ENCODE measurements at regions not wholly inside any gene's neighbourhood (a gene's known extent, or its start where the extent isn't known, plus 50 kb on each side); places are given as distances from the start of the nearest gene placed in this dataset.
"Not testable (repeated sequence)": the region's sequence is repeated elsewhere in the genome, so short reads cannot be mapped to it uniquely, and the experiment has no call there.

DNA sequence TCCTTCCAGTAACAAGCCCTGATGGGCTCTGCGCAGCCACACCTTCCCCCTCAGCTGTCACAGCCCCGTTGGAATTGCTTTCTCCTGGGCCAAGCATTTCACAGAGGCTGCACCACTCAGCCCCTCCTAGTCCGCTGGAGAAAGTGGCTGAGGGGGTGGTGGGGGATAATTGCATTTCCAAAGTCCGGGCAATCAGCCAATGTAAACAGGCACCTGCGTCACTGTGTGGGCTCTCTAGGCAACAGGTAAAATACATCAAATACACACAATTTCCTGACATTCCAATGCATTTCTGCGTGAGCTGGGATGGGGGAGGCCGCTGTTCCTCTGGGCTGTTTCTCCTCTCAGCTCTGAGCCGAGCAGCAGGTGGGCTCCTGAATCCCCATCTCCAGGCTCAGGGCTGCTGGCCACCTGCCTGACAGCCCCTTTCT lies 281.1 kb downstream of the ADGRD1 start:
- not testable (repeated sequence) for H3K36me3 ChIP-seq (ENCODE audit: control insufficient read depth, insufficient read depth, low read length); H3K9me3 ChIP-seq (ENCODE audit: control insufficient read depth, insufficient read depth, low read length); H3K27me3 ChIP-seq (ENCODE audit: control insufficient read depth, insufficient read depth, low read length); H3K27ac ChIP-seq (ENCODE audit: low read depth, low read length); DNase-seq (ENCODE audit: low read depth in 4 of 6, low spot score in 6 of 6); H3K4me3 ChIP-seq (ENCODE audit: low read depth, low read length)
- WGBS (ENCODE audit: insufficient coverage) = no CpG with 5 or more reads among the region's 8 CpGs
- H3K4me1 ChIP-seq (ENCODE audit: control insufficient read depth, insufficient read depth, low read length) = peaks cover 15% of the 10 kb centered on the region

DNA sequence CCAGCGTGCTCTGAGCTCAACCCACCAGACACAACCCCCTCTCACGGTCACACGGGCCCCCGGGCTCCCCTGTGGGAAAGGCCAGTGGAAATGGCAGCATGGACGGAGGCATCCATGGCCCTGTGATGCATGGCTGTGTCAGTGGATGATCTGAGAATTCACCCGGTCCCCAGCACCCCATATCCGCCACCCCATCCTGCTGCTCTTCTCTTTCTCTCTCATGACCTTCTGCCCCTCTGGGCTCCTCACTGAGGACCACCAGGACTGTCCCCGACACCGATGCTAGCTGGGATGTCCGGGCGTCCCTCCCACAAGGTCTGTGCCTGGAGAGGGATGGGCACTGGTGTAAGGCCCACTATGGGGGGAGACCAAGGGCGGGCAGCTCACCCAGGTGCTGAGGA lies 282.2 kb downstream of the ADGRD1 start:
- H3K36me3 ChIP-seq (ENCODE audit: control insufficient read depth, insufficient read depth, low read length) = no peaks in the 10 kb centered on the region
- no peaks in the 10 kb centered on the region for H3K9me3 ChIP-seq (ENCODE audit: control insufficient read depth, insufficient read depth, low read length)
- no peak overlapping the region for H3K27ac ChIP-seq (ENCODE audit: low read depth, low read length)
- no peak for DNase-seq (ENCODE audit: low read depth in 4 of 6, low spot score in 6 of 6)
- H3K27me3 ChIP-seq (ENCODE audit: control insufficient read depth, insufficient read depth, low read length) = no peaks in the 10 kb centered on the region
- H3K4me1 ChIP-seq (ENCODE audit: control insufficient read depth, insufficient read depth, low read length) = peaks cover 13% of the 10 kb centered on the region
- no peak overlapping the region for H3K4me3 ChIP-seq (ENCODE audit: low read depth, low read length)
- 88% methylated on average over 4 of the region's 12 CpGs for WGBS (ENCODE audit: insufficient coverage)

DNA sequence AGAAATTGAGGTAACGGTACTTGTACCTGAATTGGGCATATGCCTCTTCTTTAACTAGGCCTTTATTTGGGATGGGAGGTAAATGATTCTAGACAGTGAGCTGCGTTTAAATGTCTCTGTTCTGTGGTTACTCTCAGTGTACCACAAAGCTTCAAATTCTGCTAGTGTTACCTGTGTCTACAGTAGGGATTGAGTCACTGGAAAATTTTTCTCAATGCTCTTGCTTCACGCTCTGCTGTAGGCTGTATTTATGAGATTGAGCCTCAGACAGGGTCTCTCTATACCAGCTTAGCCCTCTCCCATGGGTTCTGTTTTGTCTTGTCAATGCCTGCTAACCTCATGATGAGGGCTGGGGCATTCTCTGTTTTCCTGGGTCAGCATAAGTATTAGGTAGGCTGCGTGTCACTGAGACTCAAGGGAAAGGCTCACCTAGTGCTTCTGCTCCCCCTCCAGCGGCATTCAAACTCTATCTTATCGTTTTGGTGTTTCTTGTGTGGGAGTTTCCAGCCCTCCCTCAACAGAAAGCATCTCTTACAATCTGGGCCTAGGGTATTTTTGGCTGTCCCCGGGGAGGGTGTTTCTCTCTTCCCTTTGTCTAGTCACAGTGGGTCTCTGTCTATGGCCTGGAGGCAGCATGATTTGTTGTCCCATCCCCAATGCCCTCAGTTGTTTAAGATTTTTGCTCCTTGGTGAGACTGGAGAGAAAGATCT lies 285.8 kb downstream of the ADGRD1 start:
- no peaks in the 10 kb centered on the region for H3K27me3 ChIP-seq (ENCODE audit: control insufficient read depth, insufficient read depth, low read length)
- H3K9me3 ChIP-seq (ENCODE audit: control insufficient read depth, insufficient read depth, low read length) = no peaks in the 10 kb centered on the region
- H3K36me3 ChIP-seq (ENCODE audit: control insufficient read depth, insufficient read depth, low read length) = no peaks in the 10 kb centered on the region
- peak in 1 of 6 donors; percentile 13 for DNase-seq (ENCODE audit: low read depth in 4 of 6, low spot score in 6 of 6)
- 100% methylated on average over 3 of the region's 7 CpGs for WGBS (ENCODE audit: insufficient coverage)
- no peak overlapping the region for H3K27ac ChIP-seq (ENCODE audit: low read depth, low read length)
- peaks cover 8% of the 10 kb centered on the region for H3K4me1 ChIP-seq (ENCODE audit: control insufficient read depth, insufficient read depth, low read length)
- H3K4me3 ChIP-seq (ENCODE audit: low read depth, low read length) = no peak overlapping the region

DNA sequence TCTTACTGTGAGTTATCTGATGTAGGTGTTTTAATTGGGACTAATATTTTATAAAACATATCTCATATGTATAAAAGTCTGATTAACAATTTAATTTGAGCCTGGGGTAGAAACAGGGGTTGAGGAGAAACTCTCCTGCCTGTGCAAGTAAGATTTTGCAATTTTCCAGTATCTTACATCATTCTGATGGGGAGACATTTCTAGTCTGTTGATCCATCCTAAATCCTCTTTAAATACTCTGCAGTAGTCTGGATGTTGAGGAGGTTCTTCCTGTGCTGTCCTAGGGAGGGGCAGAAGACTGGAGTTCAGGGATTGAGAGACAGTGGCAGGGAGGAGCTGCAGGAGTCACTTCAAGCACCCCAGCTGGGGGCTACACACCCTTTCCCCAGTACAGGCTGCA lies 287.8 kb downstream of the ADGRD1 start:
- no peaks in the 10 kb centered on the region for H3K27me3 ChIP-seq (ENCODE audit: control insufficient read depth, insufficient read depth, low read length)
- H3K4me3 ChIP-seq (ENCODE audit: low read depth, low read length) = no peak overlapping the region
- no peaks in the 10 kb centered on the region for H3K9me3 ChIP-seq (ENCODE audit: control insufficient read depth, insufficient read depth, low read length)
- no peaks in the 10 kb centered on the region for H3K36me3 ChIP-seq (ENCODE audit: control insufficient read depth, insufficient read depth, low read length)
- H3K27ac ChIP-seq (ENCODE audit: low read depth, low read length) = no peak overlapping the region
- no peaks in the 10 kb centered on the region for H3K4me1 ChIP-seq (ENCODE audit: control insufficient read depth, insufficient read depth, low read length)
- no peak for DNase-seq (ENCODE audit: low read depth in 4 of 6, low spot score in 6 of 6)

GRCh38 chr12:131242741-131243496 lies 289.2 kb downstream of the ADGRD1 start:
- Histone ChIP-seq H3K4me1 (ENCODE audit: control insufficient read depth, insufficient read depth, low read length) (peaks cover 4% of the 10 kb centered on the region), H3K27ac (ENCODE audit: low read depth, low read length) (no peak overlapping the region), H3K27me3 (ENCODE audit: control insufficient read depth, insufficient read depth, low read length) (no peaks in the 10 kb centered on the region), H3K9me3 (ENCODE audit: control insufficient read depth, insufficient read depth, low read length) (no peaks in the 10 kb centered on the region), H3K4me3 (ENCODE audit: low read depth, low read length) (no peak overlapping the region), H3K36me3 (ENCODE audit: control insufficient read depth, insufficient read depth, low read length) (no peaks in the 10 kb centered on the region)
- peak in 2 of 6 donors; percentile 56 to 90 for DNase-seq (ENCODE audit: low read depth in 4 of 6, low spot score in 6 of 6)
- no CpG with 5 or more reads among the region's 5 CpGs for WGBS (ENCODE audit: insufficient coverage)

DNA sequence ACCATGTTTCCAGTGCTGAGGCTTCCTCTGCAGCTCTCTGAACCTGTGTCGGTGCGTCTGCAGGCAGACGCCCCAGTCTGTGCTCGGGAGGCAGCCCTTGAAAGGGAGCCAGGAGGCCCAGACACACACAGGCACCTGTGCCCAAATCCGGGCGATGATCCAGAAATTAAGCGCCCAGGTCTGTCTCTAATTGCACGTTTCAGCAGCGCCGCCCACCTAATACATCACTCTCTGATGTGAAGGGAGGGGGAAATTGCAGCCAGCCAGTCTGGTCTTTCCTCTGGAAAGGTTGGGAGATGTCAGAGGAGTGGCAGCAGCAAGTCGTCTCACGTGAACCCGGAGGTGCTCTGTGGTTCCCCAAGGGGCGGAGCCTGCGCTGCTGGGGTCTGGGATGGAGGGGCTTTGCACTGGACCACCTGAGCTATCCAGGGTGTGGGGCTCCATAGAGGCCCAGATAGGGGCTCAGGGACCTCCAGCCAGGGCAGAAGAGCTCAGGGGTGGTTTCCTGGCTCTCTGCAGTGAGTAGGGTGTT lies 290.5 kb downstream of the ADGRD1 start:
- WGBS (ENCODE audit: insufficient coverage) = 100% methylated on average over 1 of the region's 15 CpGs
- not testable (repeated sequence) for H3K27me3 ChIP-seq (ENCODE audit: control insufficient read depth, insufficient read depth, low read length); H3K4me3 ChIP-seq (ENCODE audit: low read depth, low read length); H3K27ac ChIP-seq (ENCODE audit: low read depth, low read length); H3K36me3 ChIP-seq (ENCODE audit: control insufficient read depth, insufficient read depth, low read length); H3K9me3 ChIP-seq (ENCODE audit: control insufficient read depth, insufficient read depth, low read length); H3K4me1 ChIP-seq (ENCODE audit: control insufficient read depth, insufficient read depth, low read length)
- peak in 1 of 6 donors; percentile 14 for DNase-seq (ENCODE audit: low read depth in 4 of 6, low spot score in 6 of 6)

DNA sequence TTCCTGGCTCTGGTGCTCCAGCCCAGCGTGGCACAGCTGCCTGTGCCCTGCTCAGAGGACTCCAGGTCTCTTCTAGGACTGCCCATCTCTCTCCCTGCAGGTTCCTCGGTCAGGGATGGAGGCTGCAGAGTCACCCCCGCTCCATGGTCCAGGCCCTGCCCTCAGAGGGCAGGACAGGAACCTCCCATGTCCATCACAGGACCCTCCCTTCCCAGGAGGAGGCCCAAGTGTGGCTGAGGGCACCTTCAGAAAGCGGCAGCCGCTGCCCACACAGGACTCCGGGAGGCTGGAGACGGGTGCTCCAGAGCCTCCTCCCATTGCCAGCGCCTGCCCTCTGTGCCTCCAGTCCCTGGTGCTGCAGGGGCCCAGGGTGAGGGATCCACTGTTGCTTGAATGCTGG lies 291.5 kb downstream of the ADGRD1 start:
- H3K27me3 ChIP-seq (ENCODE audit: control insufficient read depth, insufficient read depth, low read length); H3K9me3 ChIP-seq (ENCODE audit: control insufficient read depth, insufficient read depth, low read length): not testable (repeated sequence)
- 90% methylated on average over 7 of the region's 8 CpGs for WGBS (ENCODE audit: insufficient coverage)

DNA sequence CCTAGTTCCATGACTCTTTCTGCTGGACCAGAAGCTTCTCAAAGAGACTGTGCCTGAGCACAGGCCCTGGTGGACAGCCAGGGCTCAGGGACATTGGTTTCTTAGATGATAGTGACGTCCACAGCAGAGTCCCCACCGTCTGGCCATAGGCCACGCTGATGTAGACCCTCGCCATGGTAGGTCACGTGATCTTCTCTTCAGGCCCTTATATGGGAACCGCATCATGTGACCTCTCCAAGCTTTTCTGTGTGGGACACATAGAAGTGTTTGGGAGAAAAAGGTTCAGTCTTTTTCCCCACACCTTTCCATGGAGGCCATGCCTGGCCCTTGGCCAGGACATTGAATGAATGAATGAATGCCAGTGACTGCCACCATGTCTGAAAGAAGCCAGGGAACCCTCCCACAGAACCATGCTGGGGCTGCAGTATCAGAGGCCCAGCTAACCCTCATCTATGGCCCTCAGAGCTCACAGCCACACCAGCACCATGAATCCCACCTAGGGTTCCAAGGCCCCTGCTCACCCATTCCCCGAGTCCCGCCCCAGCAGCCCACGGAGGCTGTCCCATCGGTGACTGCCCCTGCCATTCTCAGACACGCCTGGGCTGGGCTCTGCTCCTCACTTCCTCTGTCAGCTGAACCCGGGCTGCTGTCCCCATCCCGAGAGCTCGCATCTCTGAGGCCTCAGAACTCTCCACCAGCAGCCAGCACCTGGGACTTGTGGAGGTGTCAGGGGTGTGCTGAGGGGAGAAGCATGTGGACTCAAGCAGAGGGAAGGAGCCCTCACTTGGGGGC lies 292.1 kb downstream of the ADGRD1 start:
- no peak for DNase-seq (ENCODE audit: low read depth in 4 of 6, low spot score in 6 of 6)

More for the DNA sequence above, 291.5 kb downstream of the ADGRD1 start:
- H3K36me3 ChIP-seq (ENCODE audit: control insufficient read depth, insufficient read depth, low read length); DNase-seq (ENCODE audit: low read depth in 4 of 6, low spot score in 6 of 6); H3K27ac ChIP-seq (ENCODE audit: low read depth, low read length); H3K4me1 ChIP-seq (ENCODE audit: control insufficient read depth, insufficient read depth, low read length); H3K4me3 ChIP-seq (ENCODE audit: low read depth, low read length): not testable (repeated sequence)

GRCh38 chr12:131247026-131247725 lies 293.5 kb downstream of the ADGRD1 start:
- H3K4me3 ChIP-seq (ENCODE audit: low read depth, low read length); H3K9me3 ChIP-seq (ENCODE audit: control insufficient read depth, insufficient read depth, low read length); H3K36me3 ChIP-seq (ENCODE audit: control insufficient read depth, insufficient read depth, low read length); H3K27ac ChIP-seq (ENCODE audit: low read depth, low read length); H3K4me1 ChIP-seq (ENCODE audit: control insufficient read depth, insufficient read depth, low read length); H3K27me3 ChIP-seq (ENCODE audit: control insufficient read depth, insufficient read depth, low read length): not testable (repeated sequence)
- peak in 1 of 6 donors; percentile 65 for DNase-seq (ENCODE audit: low read depth in 4 of 6, low spot score in 6 of 6)
- 66% methylated on average over 9 of the region's 15 CpGs for WGBS (ENCODE audit: insufficient coverage)

More for the DNA sequence above, 292.1 kb downstream of the ADGRD1 start:
- 92% methylated on average over 11 of the region's 14 CpGs for WGBS (ENCODE audit: insufficient coverage)
- no peaks in the 10 kb centered on the region for H3K27me3 ChIP-seq (ENCODE audit: control insufficient read depth, insufficient read depth, low read length)
- H3K27ac ChIP-seq (ENCODE audit: low read depth, low read length) = no peak overlapping the region
- H3K36me3 ChIP-seq (ENCODE audit: control insufficient read depth, insufficient read depth, low read length) = no peaks in the 10 kb centered on the region
- peaks cover 9% of the 10 kb centered on the region for H3K4me1 ChIP-seq (ENCODE audit: control insufficient read depth, insufficient read depth, low read length)
- H3K9me3 ChIP-seq (ENCODE audit: control insufficient read depth, insufficient read depth, low read length) = no peaks in the 10 kb centered on the region
- no peak overlapping the region for H3K4me3 ChIP-seq (ENCODE audit: low read depth, low read length)
